DOHH2 (cell line): ENCODE measurements at regions not wholly inside any gene's neighbourhood (a gene's known extent, or its start where the extent isn't known, plus 50 kb on each side); places are given as distances from the start of the nearest gene placed in this dataset.
"Not testable (repeated sequence)": the region's sequence is repeated elsewhere in the genome, so short reads cannot be mapped to it uniquely, and the experiment has no call there.

ENCODE experiments used
- H3F3A ChIP-seq: fragments of 200-600 bp; sonication (generic), shearing (Covaris generic); 2 replicates; pipeline ENCODE4 v1.6.0; 2016; ENCODE audit warnings: antibody characterized with exemption, mild to moderate bottlenecking; ENCODE audit not compliant: control insufficient read depth, insufficient read depth
- H3K27ac ChIP-seq: fragments of 200-600 bp; sonication (generic); 2 replicates; pipeline ENCODE4 v1.5.1; 2014; ENCODE audit warnings: low read depth, mild to moderate bottlenecking, low read length, moderate library complexity
- H3K27me3 ChIP-seq: fragments of 200-600 bp; sonication (generic); 2 replicates; pipeline ENCODE4 v1.6.1; 2014; ENCODE audit warnings: mild to moderate bottlenecking, low read length, mixed read lengths; ENCODE audit not compliant: control insufficient read depth
- H3K36me3 ChIP-seq: fragments of 200-600 bp; sonication (generic); 2 replicates; pipeline ENCODE4 v1.6.1; 2014; ENCODE audit warnings: mild to moderate bottlenecking, low read length, moderate library complexity, mixed read lengths; ENCODE audit not compliant: control insufficient read depth
- H3K4me1 ChIP-seq: fragments of 200-600 bp; sonication (generic); 2 replicates; pipeline ENCODE4 v1.6.1; 2014; ENCODE audit warnings: mild to moderate bottlenecking, low read length, mixed read lengths; ENCODE audit not compliant: control insufficient read depth
- H3K4me2 ChIP-seq: fragments of 200-600 bp; sonication (generic); 2 replicates; pipeline ENCODE4 v1.6.0; 2014; ENCODE audit warnings: mild to moderate bottlenecking, low read length, moderate library complexity
- H3K4me3 ChIP-seq: fragments of 200-600 bp; sonication (generic); 2 replicates; pipeline ENCODE4 v1.5.1; 2014; ENCODE audit warnings: mild to moderate bottlenecking, low read length, mixed read lengths
- H3K79me2 ChIP-seq: fragments of 200-600 bp; sonication (generic); 2 replicates; pipeline ENCODE4 v1.6.1; 2014; ENCODE audit warnings: mild to moderate bottlenecking, low read length, mixed read lengths; ENCODE audit not compliant: control insufficient read depth
- H3K9me2 ChIP-seq: fragments of 200-600 bp; sonication (generic); replicated peaks from 2 replicates; pipeline ENCODE4 v1.6.1; 2014; ENCODE audit warnings: mild to moderate bottlenecking, low read length, mixed read lengths; ENCODE audit not compliant: control insufficient read depth
- H3K9me3 ChIP-seq: fragments of 200-600 bp; sonication (generic); 2 replicates; pipeline ENCODE4 v1.6.1; 2014; ENCODE audit warnings: antibody characterized with exemption, low read length, mixed read lengths; ENCODE audit not compliant: control insufficient read depth, insufficient read depth
- H4K20me1 ChIP-seq: fragments of 200-600 bp; sonication (generic); 2 replicates; pipeline ENCODE4 v1.6.0; 2014; ENCODE audit warnings: low read depth, mild to moderate bottlenecking, antibody characterized with exemption, low read length, moderate library complexity; ENCODE audit not compliant: control insufficient read depth, insufficient read depth
- CTCF ChIP-seq: fragments of 200-600 bp; sonication (generic); IDR thresholded peaks from one replicate; pipeline ENCODE4 v1.5.1; 2014; ENCODE audit warnings: antibody characterized with exemption, mild to moderate bottlenecking, low read depth, low read length; ENCODE audit not compliant: poor library complexity, severe bottlenecking
- EZH2phosphoT487 ChIP-seq: fragments of 200-600 bp; sonication (generic); IDR thresholded peaks from 2 replicates; pipeline ENCODE4 v1.6.1; 2017; ENCODE audit warnings: borderline replicate concordance, mild to moderate bottlenecking, antibody characterized with exemption, low read length, moderate library complexity, mixed read lengths

DNA sequence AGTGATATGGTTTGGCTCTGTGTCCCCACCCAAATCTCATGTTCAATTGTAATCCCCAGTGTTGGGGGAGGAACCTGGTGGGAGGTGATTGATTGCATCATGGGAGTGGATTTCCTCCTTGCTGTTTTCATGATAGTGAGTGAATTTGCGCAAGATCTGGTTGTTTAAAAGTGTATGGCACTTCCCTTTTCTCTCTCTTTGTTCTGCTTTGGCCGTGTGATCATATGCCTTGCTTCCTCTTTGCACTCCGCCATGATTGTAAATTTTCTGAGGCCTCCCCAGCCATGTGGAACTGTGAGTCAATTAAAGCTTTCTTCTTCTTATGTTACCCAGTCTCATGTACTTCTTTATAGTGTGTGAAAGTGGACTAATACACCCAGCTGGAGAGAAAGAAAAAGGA lies 113.0 kb upstream of the AADAT start:
- H3K4me1 ChIP-seq: peaks cover 7% of the 10 kb centered on the region; the same call in 1 of the 2 replicates
- no peak overlapping the region for H3K4me3 ChIP-seq
- no peaks in the 10 kb centered on the region for H3K27me3 ChIP-seq
- peaks cover 5% of the 10 kb centered on the region; the same call in 1 of the 2 replicates for H3K9me3 ChIP-seq
- H3K27ac ChIP-seq: no peak overlapping the region
- no peaks in the 10 kb centered on the region for H3K79me2 ChIP-seq
- H3K9me2 ChIP-seq: no peaks in the 10 kb centered on the region
- no peak overlapping the region for H3K4me2 ChIP-seq
- H4K20me1 ChIP-seq: no peaks in the 10 kb centered on the region
- H3F3A ChIP-seq: no peaks in the 10 kb centered on the region
- TF ChIP-seq CTCF (no peak), EZH2phosphoT487 (no peak)
- H3K36me3 ChIP-seq: no peaks in the 10 kb centered on the region

GRCh38 chr4:170198747-170199146 lies 109.0 kb upstream of the AADAT start:
- Histone ChIP-seq H3K4me3 (no peak overlapping the region), H3K36me3 (no peaks in the 10 kb centered on the region), H3F3A (no peaks in the 10 kb centered on the region), H4K20me1 (no peaks in the 10 kb centered on the region), H3K9me2 (no peaks in the 10 kb centered on the region), H3K27me3 (no peaks in the 10 kb centered on the region), H3K79me2 (no peaks in the 10 kb centered on the region), H3K4me2 (no peak overlapping the region), H3K4me1 (peaks cover 7% of the 10 kb centered on the region; the same call in 1 of the 2 replicates), H3K9me3 (peaks cover 5% of the 10 kb centered on the region; the same call in 1 of the 2 replicates), H3K27ac (no peak overlapping the region)
- TF ChIP-seq EZH2phosphoT487: no peak
- peak; percentile 40 for TF ChIP-seq CTCF

- H3K79me2 ChIP-seq, H4K20me1 ChIP-seq, H3K4me2 ChIP-seq, H3K9me3 ChIP-seq, H3K4me3 ChIP-seq, H3K27me3 ChIP-seq, H3K9me2 ChIP-seq, H3K4me1 ChIP-seq, H3K36me3 ChIP-seq, H3K27ac ChIP-seq, H3F3A ChIP-seq: not testable (repeated sequence)
These were observed 105.0 kb upstream of the AADAT start for GRCh38 chr4:170194794-170195193.

GRCh38 chr4:170193496-170193895 lies 103.7 kb upstream of the AADAT start:
- TF ChIP-seq CTCF (no peak), EZH2phosphoT487 (no peak)
- Histone ChIP-seq H3K9me3 (no peaks in the 10 kb centered on the region), H3K9me2 (no peaks in the 10 kb centered on the region), H3K36me3 (no peaks in the 10 kb centered on the region), H3K27ac (no peak overlapping the region), H3K4me3 (no peak overlapping the region), H3K79me2 (no peaks in the 10 kb centered on the region), H3F3A (no peaks in the 10 kb centered on the region), H3K4me1 (no peaks in the 10 kb centered on the region), H3K27me3 (no peaks in the 10 kb centered on the region), H4K20me1 (no peaks in the 10 kb centered on the region), H3K4me2 (no peak overlapping the region)
